ENCODE measurements at regions not wholly inside any gene's neighbourhood (a gene's known extent, or its start where the extent isn't known, plus 50 kb on each side); places are given as distances from the start of the nearest gene placed in this dataset.

DNA sequence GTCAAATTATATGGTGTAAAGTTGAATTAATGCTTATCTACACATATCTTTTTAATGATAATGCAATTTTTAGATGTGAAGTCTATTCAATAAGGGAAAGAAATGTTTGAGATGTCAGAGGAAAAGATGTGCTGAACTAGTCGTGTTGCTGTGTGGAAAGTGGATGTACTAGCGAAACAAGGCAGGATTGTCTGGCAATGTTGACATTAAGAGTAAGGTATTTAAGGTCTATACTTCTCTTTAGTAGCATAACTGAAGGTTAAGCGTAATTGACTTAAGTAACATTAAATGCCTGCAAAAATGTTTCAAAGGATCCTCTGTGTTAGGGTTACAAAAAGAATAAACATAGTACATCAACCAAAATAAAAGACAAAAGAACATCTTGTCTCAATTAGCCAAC is 787.3 kb upstream of the KLHL1 start:
- TF ChIP-seq POLR2AphosphoS5 (IDR thresholded peaks at IDR 0.05; ENCODE audit: low read depth, low read length) (no peak), TAF1 (IDR thresholded peaks at IDR 0.05; ENCODE audit: borderline replicate concordance, low read depth, low read length) (no peak), POLR2A (IDR thresholded peaks at IDR 0.05; ENCODE audit: low read depth, low read length) (no peak)
